SK-N-SH (cell line): ENCODE measurements at regions not wholly inside any gene's neighbourhood (a gene's known extent, or its start where the extent isn't known, plus 50 kb on each side); places are given as distances from the start of the nearest gene placed in this dataset.

Experiments
- CTCF ChIA-PET: fragments of 300-600, 350-600 bp; formaldehyde crosslinking; extraction: SDS; loops from one replicate; lab custom pipeline; 2021; lab: Yijun Ruan, JAX
- POLR2A ChIA-PET: fragments of 350-600 bp; sonication (Branson Sonifier 250); formaldehyde crosslinking; extraction: SDS; loops from one replicate; lab custom pipeline; 2020; ENCODE audit warnings: antibody characterized with exemption, inconsistent platforms; lab: Yijun Ruan, JAX
- DNase-seq: peaks from one replicate; pipeline ENCODE4 v3.0.0; 2012
- H2AFZ ChIP-seq: fragments of 200-600 bp; sonication (generic); 2 replicates; pipeline ENCODE4 v1.8.1; 2016; ENCODE audit warnings: antibody characterized with exemption, mild to moderate bottlenecking, low read depth
- H3F3A ChIP-seq: fragments of 200-600 bp; sonication (generic); replicated peaks from 2 replicates; pipeline ENCODE3; 2016; ENCODE audit warnings: antibody characterized with exemption, mild to moderate bottlenecking; ENCODE audit not compliant: insufficient read depth
- H3K27ac ChIP-seq, 2 experiments: fragments of 200-500 bp in 1 of 2; fragments of 200-600 bp in 1 of 2; sonication (Bioruptor generic) in 1 of 2; sonication (generic), shearing (Covaris generic) in 1 of 2; 2 replicates each; pipeline versions ENCODE4 v1.5.1 to v1.6.1; 2014 to 2016; ENCODE audit warnings: low read depth in 2 of 2, inconsistent platforms in 1 of 2, low read length in 1 of 2, mild to moderate bottlenecking in 1 of 2, mixed read lengths in 1 of 2
- H3K27me3 ChIP-seq: fragments of 200-600 bp; sonication (generic), shearing (Covaris generic); 2 replicates; pipeline ENCODE4 v1.6.1; 2016; ENCODE audit warnings: mixed run types; ENCODE audit not compliant: insufficient read depth
- H3K36me3 ChIP-seq, 2 experiments: fragments of 200-500 bp in 1 of 2; fragments of 200-600 bp in 1 of 2; sonication (Bioruptor generic) in 1 of 2; sonication (generic) in 1 of 2; replicated peaks in 1 of 2; 2 replicates each; pipeline versions ENCODE3 to v1.5.1; 2014 to 2016; ENCODE audit warnings: low read length in 1 of 2, mild to moderate bottlenecking in 1 of 2; ENCODE audit not compliant: insufficient read depth in 2 of 2, control insufficient read depth in 1 of 2
- H3K4me1 ChIP-seq, 2 experiments: fragments of 200-500 bp in 1 of 2; fragments of 200-600 bp in 1 of 2; sonication (Bioruptor generic) in 1 of 2; sonication (generic), shearing (Covaris generic) in 1 of 2; 2 replicates each; pipeline versions ENCODE4 v1.5.1 to v1.6.1; 2014 to 2016; ENCODE audit warnings: low read depth in 1 of 2, low read length in 1 of 2, mixed run types in 1 of 2; ENCODE audit not compliant: insufficient read depth in 2 of 2, control insufficient read depth in 1 of 2
- H3K4me2 ChIP-seq: fragments of 200-600 bp; sonication (generic), shearing (Covaris generic); 2 replicates; pipeline ENCODE4 v1.6.1; 2017; ENCODE audit warnings: mixed run types
- H3K4me3 ChIP-seq, 2 experiments: fragments of 200-500 bp in 1 of 2; fragments of 200-600 bp in 1 of 2; sonication (Bioruptor generic) in 1 of 2; sonication (generic), shearing (Covaris generic) in 1 of 2; 2 replicates each; pipeline versions ENCODE4 v1.5.1 to v1.8.1; 2014 to 2016; ENCODE audit warnings: low read depth in 2 of 2, inconsistent platforms in 1 of 2, low read length in 1 of 2, mild to moderate bottlenecking in 1 of 2, mixed read lengths in 1 of 2, moderate library complexity in 1 of 2
- H3K79me2 ChIP-seq: fragments of 200-600 bp; sonication (generic); 2 replicates; pipeline ENCODE4 v1.8.1; 2017; ENCODE audit warnings: mild to moderate bottlenecking; ENCODE audit not compliant: insufficient read depth
- H3K9ac ChIP-seq: fragments of 200-600 bp; sonication (generic); 2 replicates; pipeline ENCODE4 v1.6.1; 2017; ENCODE audit warnings: mixed run types
- H3K9me2 ChIP-seq: fragments of 200-600 bp; sonication (generic); 2 replicates; pipeline ENCODE4 v1.6.1; 2017; ENCODE audit warnings: mixed run types
- H3K9me3 ChIP-seq: fragments of 200-600 bp; sonication (generic); 2 replicates; pipeline ENCODE4 v1.6.1; 2017; ENCODE audit warnings: mixed run types, mild to moderate bottlenecking, moderate library complexity
- H4K20me1 ChIP-seq: fragments of 200-600 bp; sonication (generic); 2 replicates; pipeline ENCODE4 v1.6.1; 2017; ENCODE audit warnings: mild to moderate bottlenecking, mixed run types; ENCODE audit not compliant: insufficient read depth
- CTCF ChIP-seq: fragments of 200-600 bp; sonication (generic); IDR thresholded peaks from 2 replicates; pipeline ENCODE4 v1.6.1; 2017; ENCODE audit warnings: antibody characterized with exemption, mild to moderate bottlenecking, moderate library complexity
- ELF1 ChIP-seq: IDR thresholded peaks from 2 replicates; pipeline ENCODE4 v1.4.0; 2012
- GATA2 ChIP-seq: sonication (generic); formaldehyde crosslinking; IDR thresholded peaks from 2 replicates; pipeline ENCODE4 v1.5.0; 2020; ENCODE audit warnings: mild to moderate bottlenecking, missing genetic modification reagents
- JUND ChIP-seq: IDR thresholded peaks from 2 replicates; pipeline ENCODE4 v1.4.0; 2012
- NFIC ChIP-seq: IDR thresholded peaks from 2 replicates; pipeline ENCODE4 v1.4.0; 2012; ENCODE audit warnings: borderline replicate concordance
- NRF1 ChIP-seq: IDR thresholded peaks from 2 replicates; pipeline ENCODE4 v1.6.1; 2012; ENCODE audit warnings: low read depth, mild to moderate bottlenecking, low read length
- PBX3 ChIP-seq: IDR thresholded peaks from 2 replicates; pipeline ENCODE4; 2012
- RCOR1 ChIP-seq: fragments of 150-350 bp; IDR thresholded peaks from 2 replicates; pipeline ENCODE4 v1.6.1; 2017; ENCODE audit warnings: antibody characterized with exemption, low read length
- REST ChIP-seq: IDR thresholded peaks from 2 replicates; pipeline ENCODE4 v1.6.1; 2012; ENCODE audit warnings: mild to moderate bottlenecking, low read depth, low read length, moderate library complexity
- TAF1 ChIP-seq: IDR thresholded peaks from 2 replicates; pipeline ENCODE4 v1.6.1; 2012; ENCODE audit warnings: low read depth, mild to moderate bottlenecking, low read length, moderate library complexity, borderline replicate concordance
- TCF12 ChIP-seq: IDR thresholded peaks from 2 replicates; pipeline ENCODE4 v1.4.0; 2012
- ZBTB33 ChIP-seq: IDR thresholded peaks from 2 replicates; pipeline ENCODE4 v1.4.0; 2012; ENCODE audit warnings: low read depth, borderline replicate concordance
- WGBS: methylation state at CpG from one replicate; pipeline ENCODE4 v1.1.6; 2017; ENCODE audit warnings: low lambda C conversion rate; 5-methylcytosine and 5-hydroxymethylcytosine counted together

DNA sequence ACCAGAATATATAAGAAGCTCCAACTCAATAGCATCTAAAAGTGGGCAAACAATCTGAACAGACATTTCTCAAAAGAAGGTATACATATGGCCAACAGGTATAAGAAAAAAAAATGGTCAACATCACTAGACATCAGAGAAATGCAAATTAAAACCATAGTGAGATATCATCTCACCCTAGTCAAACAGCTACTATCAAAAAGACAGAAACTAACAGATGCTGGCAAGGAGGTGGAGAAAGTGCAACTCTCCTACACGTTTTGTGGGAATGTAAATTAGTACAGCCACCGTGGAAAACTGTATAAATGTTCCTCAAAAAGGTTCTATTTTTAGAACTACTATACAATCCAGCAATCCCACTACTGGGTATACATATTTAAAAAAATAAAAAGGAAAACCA, 199.9 kb upstream of the SMC2 start:
- no peak for DNase-seq
- no peaks in the 10 kb centered on the region for H3K9me2 ChIP-seq
- no peak overlapping the region for H3K9ac ChIP-seq
- H3K9me3 ChIP-seq = no peaks in the 10 kb centered on the region
- no peaks in the 10 kb centered on the region for H4K20me1 ChIP-seq
- H3K27me3 ChIP-seq = no peaks in the 10 kb centered on the region
- ChIA-PET POLR2A (no interaction called here), CTCF (no interaction called here)
- no peak for TF ChIP-seq CTCF
- no peak for TF ChIP-seq TAF1
- no peak for TF ChIP-seq PBX3
- no peak for TF ChIP-seq GATA2 (CRISPR knock-in tag)
- no peak for TF ChIP-seq ELF1
- WGBS = 0% methylated on average over 2 of the region's 2 CpGs
- H3F3A ChIP-seq = no peaks in the 10 kb centered on the region
- H3K27ac ChIP-seq = no peak overlapping the region
- no peaks in the 10 kb centered on the region for H3K4me1 ChIP-seq
- no peak overlapping the region for H2AFZ ChIP-seq
- no peak overlapping the region for H3K4me3 ChIP-seq
- no peaks in the 10 kb centered on the region for H3K79me2 ChIP-seq
- no peaks in the 10 kb centered on the region for H3K36me3 ChIP-seq
- H3K4me2 ChIP-seq = no peak overlapping the region

GRCh38 chr9:103898550-103898949, 195.6 kb upstream of the SMC2 start:
- H2AFZ ChIP-seq = no peak overlapping the region
- ChIA-PET CTCF (no interaction called here), POLR2A (no interaction called here)
- no peaks in the 10 kb centered on the region for H3K4me1 ChIP-seq
- H3K79me2 ChIP-seq = no peaks in the 10 kb centered on the region
- TF ChIP-seq NRF1 = no peak
- no peak for TF ChIP-seq TCF12
- no peak for TF ChIP-seq RCOR1
- TF ChIP-seq PBX3 = no peak
- no peak for TF ChIP-seq NFIC
- no peak for TF ChIP-seq JUND
- no peak for TF ChIP-seq ZBTB33
- no peak for TF ChIP-seq REST
- no peaks in the 10 kb centered on the region for H4K20me1 ChIP-seq
- no peak overlapping the region for H3K27ac ChIP-seq
- H3K36me3 ChIP-seq = no peaks in the 10 kb centered on the region
- H3K9me2 ChIP-seq = no peaks in the 10 kb centered on the region
- H3F3A ChIP-seq = no peaks in the 10 kb centered on the region
- H3K4me2 ChIP-seq = no peak overlapping the region
- H3K27me3 ChIP-seq = no peaks in the 10 kb centered on the region
- H3K4me3 ChIP-seq = no peak overlapping the region
- no peak overlapping the region for H3K9ac ChIP-seq
- DNase-seq = no peak
- 0% methylated on average over 1 of the region's 1 CpG for WGBS
- H3K9me3 ChIP-seq = no peaks in the 10 kb centered on the region
